Endothelial cell of umbilical vein (primary cell): ENCODE measurements at regions not wholly inside any gene's neighbourhood (a gene's known extent, or its start where the extent isn't known, plus 50 kb on each side); places are given as distances from the start of the nearest gene placed in this dataset.

Source experiments
- EZH2 ChIP-seq: IDR thresholded peaks from 2 replicates; pipeline ENCODE4 v1.6.1; 2012; ENCODE audit warnings: borderline replicate concordance, low read depth, mild to moderate bottlenecking, moderate library complexity, low read length, inconsistent platforms; ENCODE audit not compliant: severe bottlenecking
- FOS ChIP-seq: IDR thresholded peaks from 2 replicates; pipeline ENCODE4 v1.6.1; 2011; ENCODE audit warnings: mild to moderate bottlenecking, low read length, moderate library complexity, borderline replicate concordance; ENCODE audit not compliant: insufficient read depth
- MYC ChIP-seq: IDR thresholded peaks from one replicate; pipeline ENCODE4 v1.6.1; 2011; ENCODE audit warnings: mild to moderate bottlenecking, low read depth, low read length
- POLR2AphosphoS5 ChIP-seq: IDR thresholded peaks from 2 replicates; pipeline ENCODE4 v1.6.1; 2012; ENCODE audit warnings: low read depth, mild to moderate bottlenecking, control low read depth, low read length, moderate library complexity; ENCODE audit not compliant: insufficient read depth
- TF ChIP-seq, protein P1 (sequence below), 2 donors: IDR thresholded peaks; 1 replicate in 1 of 2; 2 replicates in 1 of 2; pipeline ENCODE4 v1.5.1; 2011; ENCODE audit warnings: low read length in 2 of 2, mild to moderate bottlenecking in 2 of 2, moderate library complexity in 2 of 2, control low read depth in 1 of 2, inconsistent platforms in 1 of 2, low read depth in 1 of 2; ENCODE audit not compliant: insufficient read depth in 1 of 2; ENCODE audit errors: extremely low read depth in 1 of 2
- TF ChIP-seq, protein P2 (sequence below): IDR thresholded peaks from 2 replicates; pipeline ENCODE4 v1.6.1; 2011; ENCODE audit not compliant: insufficient read depth, insufficient read length

DNA sequence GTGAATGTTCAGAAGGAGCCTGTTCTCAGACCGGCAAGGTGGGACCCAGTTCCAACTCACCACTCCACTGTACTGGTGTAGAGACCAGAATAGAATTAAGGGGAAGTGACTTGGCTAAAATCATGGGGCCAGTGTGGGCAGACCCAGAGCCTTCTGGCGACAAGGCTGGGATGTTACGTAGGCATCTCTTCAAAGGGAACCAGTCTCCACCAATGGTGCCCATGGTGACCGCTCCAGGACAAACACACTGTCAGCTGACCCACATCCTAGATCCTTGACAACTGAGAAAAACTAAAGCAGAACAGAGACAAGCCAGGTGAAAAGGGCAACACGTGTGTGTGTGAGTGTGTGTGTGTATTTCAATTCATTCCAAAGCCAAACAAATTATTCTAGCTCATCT is 321.7 kb upstream of the FRG2C start:
- TF ChIP-seq MYC (no peak), EZH2 (no peak), POLR2AphosphoS5 (no peak), FOS (no peak)
- TF ChIP-seq, protein P1, sequence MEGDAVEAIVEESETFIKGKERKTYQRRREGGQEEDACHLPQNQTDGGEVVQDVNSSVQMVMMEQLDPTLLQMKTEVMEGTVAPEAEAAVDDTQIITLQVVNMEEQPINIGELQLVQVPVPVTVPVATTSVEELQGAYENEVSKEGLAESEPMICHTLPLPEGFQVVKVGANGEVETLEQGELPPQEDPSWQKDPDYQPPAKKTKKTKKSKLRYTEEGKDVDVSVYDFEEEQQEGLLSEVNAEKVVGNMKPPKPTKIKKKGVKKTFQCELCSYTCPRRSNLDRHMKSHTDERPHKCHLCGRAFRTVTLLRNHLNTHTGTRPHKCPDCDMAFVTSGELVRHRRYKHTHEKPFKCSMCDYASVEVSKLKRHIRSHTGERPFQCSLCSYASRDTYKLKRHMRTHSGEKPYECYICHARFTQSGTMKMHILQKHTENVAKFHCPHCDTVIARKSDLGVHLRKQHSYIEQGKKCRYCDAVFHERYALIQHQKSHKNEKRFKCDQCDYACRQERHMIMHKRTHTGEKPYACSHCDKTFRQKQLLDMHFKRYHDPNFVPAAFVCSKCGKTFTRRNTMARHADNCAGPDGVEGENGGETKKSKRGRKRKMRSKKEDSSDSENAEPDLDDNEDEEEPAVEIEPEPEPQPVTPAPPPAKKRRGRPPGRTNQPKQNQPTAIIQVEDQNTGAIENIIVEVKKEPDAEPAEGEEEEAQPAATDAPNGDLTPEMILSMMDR (IDR thresholded peaks at IDR 0.05; ENCODE audit: extremely low read depth in 1 of 2, insufficient read depth in 1 of 2, low read depth in 1 of 2, low read length in 2 of 2): no peak
- TF ChIP-seq, protein P2, sequence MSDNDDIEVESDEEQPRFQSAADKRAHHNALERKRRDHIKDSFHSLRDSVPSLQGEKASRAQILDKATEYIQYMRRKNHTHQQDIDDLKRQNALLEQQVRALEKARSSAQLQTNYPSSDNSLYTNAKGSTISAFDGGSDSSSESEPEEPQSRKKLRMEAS: no peak
